22Rv1 (cell line): ENCODE measurements at regions not wholly inside any gene's neighbourhood (a gene's known extent, or its start where the extent isn't known, plus 50 kb on each side); places are given as distances from the start of the nearest gene placed in this dataset.

ENCODE experiments used
- ZFX ChIP-seq: fragments of 450-650 bp; IDR thresholded peaks from 2 replicates; pipeline ENCODE4 v1.6.1; 2017; ENCODE audit warnings: antibody characterized with exemption, borderline replicate concordance
- TF ChIP-seq, protein P1 (sequence below): fragments of 450-650 bp; IDR thresholded peaks from 2 replicates; pipeline ENCODE4 v1.5.1; 2017; ENCODE audit warnings: mild to moderate bottlenecking

DNA sequence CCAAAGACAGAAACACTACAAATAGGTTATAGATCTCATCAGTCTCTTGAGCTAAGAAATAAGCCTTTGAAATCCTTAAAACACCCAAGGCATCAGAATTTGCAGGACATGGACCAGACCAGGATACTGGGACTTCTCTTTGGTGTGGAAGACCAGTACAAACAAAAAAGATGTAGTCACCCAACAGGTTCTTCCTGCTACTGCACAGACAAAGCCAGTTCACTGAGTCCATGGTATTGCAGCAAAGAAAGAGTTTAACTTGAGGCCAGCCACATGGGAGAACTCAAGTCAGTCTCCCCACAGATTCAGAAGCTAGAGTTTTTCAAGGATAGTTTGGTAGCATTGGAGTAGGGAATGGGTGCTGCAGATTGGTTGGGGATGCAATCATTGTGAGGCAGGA, 169.6 kb upstream of the NDUFV2 start:
- TF ChIP-seq, protein P1, sequence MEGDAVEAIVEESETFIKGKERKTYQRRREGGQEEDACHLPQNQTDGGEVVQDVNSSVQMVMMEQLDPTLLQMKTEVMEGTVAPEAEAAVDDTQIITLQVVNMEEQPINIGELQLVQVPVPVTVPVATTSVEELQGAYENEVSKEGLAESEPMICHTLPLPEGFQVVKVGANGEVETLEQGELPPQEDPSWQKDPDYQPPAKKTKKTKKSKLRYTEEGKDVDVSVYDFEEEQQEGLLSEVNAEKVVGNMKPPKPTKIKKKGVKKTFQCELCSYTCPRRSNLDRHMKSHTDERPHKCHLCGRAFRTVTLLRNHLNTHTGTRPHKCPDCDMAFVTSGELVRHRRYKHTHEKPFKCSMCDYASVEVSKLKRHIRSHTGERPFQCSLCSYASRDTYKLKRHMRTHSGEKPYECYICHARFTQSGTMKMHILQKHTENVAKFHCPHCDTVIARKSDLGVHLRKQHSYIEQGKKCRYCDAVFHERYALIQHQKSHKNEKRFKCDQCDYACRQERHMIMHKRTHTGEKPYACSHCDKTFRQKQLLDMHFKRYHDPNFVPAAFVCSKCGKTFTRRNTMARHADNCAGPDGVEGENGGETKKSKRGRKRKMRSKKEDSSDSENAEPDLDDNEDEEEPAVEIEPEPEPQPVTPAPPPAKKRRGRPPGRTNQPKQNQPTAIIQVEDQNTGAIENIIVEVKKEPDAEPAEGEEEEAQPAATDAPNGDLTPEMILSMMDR, result no peak
- no peak for TF ChIP-seq ZFX
